Vagina (tissue), 2 donors: ENCODE measurements at regions not wholly inside any gene's neighbourhood (a gene's known extent, or its start where the extent isn't known, plus 50 kb on each side); places are given as distances from the start of the nearest gene placed in this dataset.

ENCODE experiments used
- CTCF ChIP-seq, 3 experiments: fragments of 450-650 bp in 2 of 3; fragments of 200-600 bp in 1 of 3; sonication (generic) in 1 of 3; IDR thresholded peaks; one replicate each; pipeline ENCODE4 v1.5.1; 2017 to 2019; ENCODE audit warnings: antibody characterized with exemption in 3 of 3, mild to moderate bottlenecking in 2 of 3, moderate library complexity in 2 of 3
- POLR2A ChIP-seq, 2 donors: fragments of 450-650 bp; IDR thresholded peaks; one replicate each; pipeline ENCODE4 v1.6.1; 2017; ENCODE audit warnings: antibody characterized with exemption in 2 of 2, mild to moderate bottlenecking in 2 of 2, moderate library complexity in 2 of 2

GRCh38 chr1:200490183-200490582, 80.3 kb upstream of the ZNF281 start:
- no peak for TF ChIP-seq CTCF (IDR thresholded peaks at IDR 0.05)
- TF ChIP-seq POLR2A (IDR thresholded peaks at IDR 0.05) = no peak
